ENCODE measurements at regions not wholly inside any gene's neighbourhood (a gene's known extent, or its start where the extent isn't known, plus 50 kb on each side); places are given as distances from the start of the nearest gene placed in this dataset.

DNA sequence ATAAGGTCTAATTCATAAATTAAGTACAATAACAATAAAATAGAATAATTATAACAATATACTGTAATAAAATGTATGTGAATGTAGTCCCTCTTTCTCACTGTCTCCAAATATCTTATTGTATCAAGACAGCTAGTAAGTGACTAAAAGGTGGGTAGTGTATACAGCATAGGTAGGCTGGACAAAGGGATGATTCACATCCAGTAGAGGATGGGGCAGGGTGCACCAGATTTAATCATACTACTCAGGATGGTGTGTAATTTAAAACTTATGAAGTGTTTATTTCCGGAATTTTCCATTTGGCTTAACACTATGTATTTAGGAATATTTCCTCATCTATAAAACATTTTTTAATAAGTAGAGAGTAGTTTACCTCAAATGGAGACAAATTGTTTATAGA is 876.1 kb upstream of the CADM2 start:
- Histone ChIP-seq H3K27ac (ENCODE audit: insufficient read length, low read depth, low read length) (no peak overlapping the region), H2BK20ac (ENCODE audit: low read depth, low read length, poor library complexity, severe bottlenecking) (no peak overlapping the region), H3K79me2 (ENCODE audit: insufficient read depth, low read length) (no peaks in the 10 kb centered on the region), H3K23ac (ENCODE audit: insufficient read length, low read depth, low read length) (no peak overlapping the region), H4K8ac (replicated peaks; ENCODE audit: insufficient read length, low read depth, low read length) (no peak overlapping the region), H3K56ac (ENCODE audit: insufficient read length, low read depth, low read length) (no peak overlapping the region), H3T11ph (ENCODE audit: low read length) (no peak overlapping the region), H2AFZ (ENCODE audit: low read length) (no peak overlapping the region), H3K4me2 (ENCODE audit: insufficient read depth, insufficient read length, low read length) (no peak overlapping the region), H3K14ac (ENCODE audit: insufficient read depth, low read length) (no peak overlapping the region), H3K9ac (ENCODE audit: extremely low read depth, insufficient read length, low read length) (no peak overlapping the region), H3K23me2 (ENCODE audit: insufficient read length, low read depth, low read length, poor library complexity, severe bottlenecking) (no peaks in the 10 kb centered on the region), H3K18ac (ENCODE audit: insufficient read length, low read depth, low read length) (no peak overlapping the region), H3K4ac (ENCODE audit: low read depth, low read length) (no peak overlapping the region), H2BK120ac (ENCODE audit: low read depth, low read length, poor library complexity, severe bottlenecking) (no peak overlapping the region), H2BK12ac (ENCODE audit: insufficient read length, low read depth, low read length) (no peak overlapping the region), H3K79me1 (ENCODE audit: insufficient read depth, low read depth, low read length, poor library complexity, severe bottlenecking) (no peaks in the 10 kb centered on the region), H4K5ac (ENCODE audit: insufficient read length, low read depth, low read length) (no peak overlapping the region), H3K4me1 (ENCODE audit: insufficient read depth, low read length) (no peaks in the 10 kb centered on the region), H2AK5ac (ENCODE audit: insufficient read length, low read length) (no peak overlapping the region), H3K9me3 (ENCODE audit: control insufficient read depth, low read depth, low read length) (no peaks in the 10 kb centered on the region), H2BK5ac (ENCODE audit: insufficient read length, low read length) (no peak overlapping the region), H4K20me1 (ENCODE audit: control insufficient read depth, insufficient read depth, insufficient read length) (no peaks in the 10 kb centered on the region), H2BK15ac (ENCODE audit: low read depth, low read length) (no peak overlapping the region), H4K91ac (ENCODE audit: insufficient read length, low read depth, low read length) (no peak overlapping the region), H3K27me3 (ENCODE audit: insufficient read depth, low read length) (no peaks in the 10 kb centered on the region)
- peaks cover 2% of the 10 kb centered on the region for H3K27me3 Mint-ChIP-seq (ENCODE audit: low read depth)
- H3K4me3 Mint-ChIP-seq: no peak overlapping the region
- H3K4me1 Mint-ChIP-seq: no peaks in the 10 kb centered on the region
- H3K36me3 Mint-ChIP-seq (ENCODE audit: insufficient read depth in 1 of 3, low read depth in 3 of 3): peaks cover 5 to 30% (median 19%) of the 10 kb centered on the region in 3 experiments
- TF ChIP-seq, protein P1, sequence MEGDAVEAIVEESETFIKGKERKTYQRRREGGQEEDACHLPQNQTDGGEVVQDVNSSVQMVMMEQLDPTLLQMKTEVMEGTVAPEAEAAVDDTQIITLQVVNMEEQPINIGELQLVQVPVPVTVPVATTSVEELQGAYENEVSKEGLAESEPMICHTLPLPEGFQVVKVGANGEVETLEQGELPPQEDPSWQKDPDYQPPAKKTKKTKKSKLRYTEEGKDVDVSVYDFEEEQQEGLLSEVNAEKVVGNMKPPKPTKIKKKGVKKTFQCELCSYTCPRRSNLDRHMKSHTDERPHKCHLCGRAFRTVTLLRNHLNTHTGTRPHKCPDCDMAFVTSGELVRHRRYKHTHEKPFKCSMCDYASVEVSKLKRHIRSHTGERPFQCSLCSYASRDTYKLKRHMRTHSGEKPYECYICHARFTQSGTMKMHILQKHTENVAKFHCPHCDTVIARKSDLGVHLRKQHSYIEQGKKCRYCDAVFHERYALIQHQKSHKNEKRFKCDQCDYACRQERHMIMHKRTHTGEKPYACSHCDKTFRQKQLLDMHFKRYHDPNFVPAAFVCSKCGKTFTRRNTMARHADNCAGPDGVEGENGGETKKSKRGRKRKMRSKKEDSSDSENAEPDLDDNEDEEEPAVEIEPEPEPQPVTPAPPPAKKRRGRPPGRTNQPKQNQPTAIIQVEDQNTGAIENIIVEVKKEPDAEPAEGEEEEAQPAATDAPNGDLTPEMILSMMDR (conservative IDR thresholded peaks at IDR 0.05): no peak
- no peak for DNase-seq
- WGBS (ENCODE audit: extremely low coverage, insufficient read length, low lambda C conversion rate): no CpG with 5 or more reads among the region's 1 CpG
- no peak overlapping the region for H3K27ac Mint-ChIP-seq
- H3K9me3 Mint-ChIP-seq: peaks cover 28 to 30% of the 10 kb centered on the region in 2 experiments
